WI38 (cell line): ENCODE measurements at regions not wholly inside any gene's neighbourhood (a gene's known extent, or its start where the extent isn't known, plus 50 kb on each side); places are given as distances from the start of the nearest gene placed in this dataset.
"Not testable (repeated sequence)": the region's sequence is repeated elsewhere in the genome, so short reads cannot be mapped to it uniquely, and the experiment has no call there.

ENCODE experiments used
- H3K4me3 ChIP-seq: 2 replicates; pipeline ENCODE4 v1.5.1; 2011; ENCODE audit warnings: low read depth, mild to moderate bottlenecking, control low read depth, low read length
- TF ChIP-seq, protein P1 (sequence below): IDR thresholded peaks from 2 replicates; pipeline ENCODE4 v1.5.1; 2012; ENCODE audit warnings: low read depth, mild to moderate bottlenecking, control low read depth, low read length

DNA sequence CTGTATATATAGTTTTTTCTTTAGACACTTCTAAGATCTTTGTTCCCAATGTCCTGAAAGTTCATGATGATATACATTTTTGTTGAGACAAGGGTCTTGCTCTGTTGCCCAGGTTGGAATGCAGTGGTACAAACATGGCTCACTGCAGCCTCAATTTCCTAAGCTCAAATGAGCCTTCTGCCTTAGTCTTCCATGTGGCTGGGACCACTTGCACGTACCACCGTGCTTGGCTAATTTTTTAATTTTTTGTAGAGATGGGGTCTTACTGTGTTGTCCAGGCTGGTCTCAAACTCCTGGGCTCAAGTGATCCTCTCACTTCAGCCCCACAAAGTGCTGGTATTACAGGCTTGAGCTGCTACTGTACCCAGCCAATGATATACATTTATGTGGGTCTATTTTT, 132.9 kb upstream of the BCOR start:
- H3K4me3 ChIP-seq = no peak overlapping the region
- TF ChIP-seq, protein P1, sequence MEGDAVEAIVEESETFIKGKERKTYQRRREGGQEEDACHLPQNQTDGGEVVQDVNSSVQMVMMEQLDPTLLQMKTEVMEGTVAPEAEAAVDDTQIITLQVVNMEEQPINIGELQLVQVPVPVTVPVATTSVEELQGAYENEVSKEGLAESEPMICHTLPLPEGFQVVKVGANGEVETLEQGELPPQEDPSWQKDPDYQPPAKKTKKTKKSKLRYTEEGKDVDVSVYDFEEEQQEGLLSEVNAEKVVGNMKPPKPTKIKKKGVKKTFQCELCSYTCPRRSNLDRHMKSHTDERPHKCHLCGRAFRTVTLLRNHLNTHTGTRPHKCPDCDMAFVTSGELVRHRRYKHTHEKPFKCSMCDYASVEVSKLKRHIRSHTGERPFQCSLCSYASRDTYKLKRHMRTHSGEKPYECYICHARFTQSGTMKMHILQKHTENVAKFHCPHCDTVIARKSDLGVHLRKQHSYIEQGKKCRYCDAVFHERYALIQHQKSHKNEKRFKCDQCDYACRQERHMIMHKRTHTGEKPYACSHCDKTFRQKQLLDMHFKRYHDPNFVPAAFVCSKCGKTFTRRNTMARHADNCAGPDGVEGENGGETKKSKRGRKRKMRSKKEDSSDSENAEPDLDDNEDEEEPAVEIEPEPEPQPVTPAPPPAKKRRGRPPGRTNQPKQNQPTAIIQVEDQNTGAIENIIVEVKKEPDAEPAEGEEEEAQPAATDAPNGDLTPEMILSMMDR = no peak

DNA sequence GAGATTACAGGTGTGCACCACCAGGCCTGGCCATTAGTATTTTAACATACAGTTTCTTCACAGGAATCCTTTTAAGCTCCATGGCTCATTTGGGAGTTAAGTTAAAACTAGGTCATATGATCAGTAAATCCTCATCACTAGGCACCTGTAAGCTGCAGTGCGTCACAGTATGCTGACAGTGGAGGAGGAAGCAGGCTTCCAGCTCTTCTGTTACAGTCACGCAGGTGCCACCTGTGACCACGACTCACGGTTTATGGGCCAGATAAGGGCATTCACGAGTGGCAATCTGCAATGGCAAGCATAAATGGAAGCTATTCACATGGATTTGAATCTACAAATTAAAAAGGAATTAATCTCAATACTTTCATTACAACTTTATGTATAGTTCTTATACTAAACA, 129.4 kb upstream of the BCOR start:
- no peak overlapping the region for H3K4me3 ChIP-seq
- TF ChIP-seq, protein P1 = no peak

DNA sequence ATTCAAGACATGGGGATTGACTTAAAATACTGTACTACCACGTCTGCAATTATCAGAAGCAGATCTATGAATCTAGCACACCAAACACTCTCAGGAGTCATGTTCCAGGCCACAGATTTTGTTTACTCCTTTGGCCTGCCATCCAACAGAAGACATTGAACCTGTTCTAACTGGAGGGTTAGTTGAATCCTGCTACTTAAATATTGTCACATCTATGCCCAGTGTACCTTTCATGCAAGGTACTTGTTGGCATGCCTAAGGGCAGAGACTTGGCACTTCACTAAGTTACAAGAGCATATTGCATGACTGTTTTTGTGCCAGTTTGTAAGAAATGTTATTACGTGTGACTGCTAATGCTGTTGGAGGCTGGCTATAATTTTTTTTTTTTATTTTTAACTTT, 126.9 kb upstream of the BCOR start:
- TF ChIP-seq, protein P1 = no peak
- no peak overlapping the region for H3K4me3 ChIP-seq

DNA sequence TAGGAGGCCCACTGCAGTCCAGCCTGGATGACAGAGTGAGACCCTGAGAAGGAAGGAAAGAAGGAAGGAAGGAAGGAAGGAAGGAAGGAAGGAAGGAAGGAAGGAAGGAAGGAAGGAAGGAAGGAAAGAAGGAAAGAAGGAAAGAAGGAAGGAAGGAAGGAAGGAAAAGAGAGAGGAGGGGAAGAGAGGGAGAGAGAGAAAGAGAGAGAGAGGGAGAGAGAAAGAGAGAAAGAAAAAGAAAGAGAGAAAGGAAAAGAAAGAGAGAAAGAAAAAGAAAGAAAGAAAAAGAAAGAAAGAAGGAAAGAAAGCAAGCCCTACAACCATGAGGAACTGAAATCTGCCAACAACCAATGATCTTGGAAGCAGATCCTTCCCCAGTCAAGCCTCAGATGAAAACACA, 124.9 kb upstream of the BCOR start:
- not testable (repeated sequence) for H3K4me3 ChIP-seq

DNA sequence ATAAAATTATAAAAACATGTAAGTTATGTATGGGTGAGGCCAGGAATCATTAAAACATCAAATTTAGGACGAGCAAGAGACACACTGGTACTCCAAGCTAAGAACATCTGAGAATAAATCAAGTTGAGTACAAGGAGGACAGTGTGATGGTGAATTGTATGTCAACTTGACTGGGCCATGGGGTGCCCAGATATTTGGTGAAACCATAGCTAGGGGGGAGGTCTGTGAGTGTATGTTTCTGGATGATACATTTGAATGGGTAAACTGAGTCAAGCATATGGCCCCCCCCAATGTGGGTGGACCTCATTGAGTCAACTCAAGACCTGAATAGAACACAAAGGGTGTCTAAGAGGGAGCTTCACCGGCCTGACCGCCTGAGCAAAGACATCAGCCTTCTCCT, 115.3 kb upstream of the BCOR start:
- TF ChIP-seq, protein P1 = no peak
- no peak overlapping the region for H3K4me3 ChIP-seq

DNA sequence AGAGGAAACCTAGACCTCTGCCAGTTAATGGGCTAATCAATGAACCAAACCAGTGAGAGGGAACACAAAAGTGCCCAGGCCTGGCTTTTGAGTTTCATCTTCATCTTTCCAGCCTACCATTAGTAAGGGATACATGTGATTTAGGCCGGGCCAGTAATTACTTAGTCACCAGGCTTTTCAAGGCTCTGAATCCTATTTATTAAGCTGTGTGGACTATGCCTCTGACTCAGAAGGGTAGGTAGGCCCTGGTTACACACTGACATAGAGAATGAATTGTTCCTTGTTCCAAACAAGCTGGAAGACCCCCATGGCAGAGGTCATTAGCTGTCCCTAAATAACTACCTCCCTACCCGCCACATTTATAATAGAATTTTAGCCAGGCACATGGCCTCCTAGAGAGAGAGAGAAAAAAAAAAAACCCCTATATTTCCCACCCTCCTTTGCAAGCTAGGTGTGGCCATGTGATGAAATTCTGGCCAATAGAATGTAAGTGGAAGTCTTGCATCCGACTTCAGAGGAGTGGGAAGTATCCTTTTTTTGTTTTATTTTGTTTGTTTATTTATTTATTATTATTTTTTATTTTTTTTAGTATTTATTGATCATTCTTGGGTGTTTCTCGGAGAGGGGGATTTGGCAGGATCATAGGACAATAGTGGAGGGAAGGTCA, 112.3 kb upstream of the BCOR start:
- TF ChIP-seq, protein P1 = no peak
- no peak overlapping the region for H3K4me3 ChIP-seq

DNA sequence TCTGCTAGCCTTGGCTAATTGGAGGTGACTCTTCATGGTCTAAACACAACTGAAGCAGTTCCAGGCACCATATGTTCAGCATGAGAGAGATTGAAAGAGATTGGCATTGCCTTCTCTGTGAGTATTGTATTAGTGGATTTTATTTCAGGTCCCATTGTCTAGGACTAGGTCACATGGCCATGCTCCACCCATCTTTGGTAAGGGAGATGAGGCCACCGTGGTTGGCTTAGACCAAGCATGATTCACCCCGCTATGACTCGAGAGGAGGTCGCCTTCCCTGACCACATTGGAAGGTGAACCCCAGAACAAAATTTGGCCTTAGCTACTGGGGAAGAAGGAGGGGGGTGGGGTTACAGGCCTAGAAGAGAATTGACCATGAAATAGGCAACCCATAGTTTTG, 109.9 kb upstream of the BCOR start:
- H3K4me3 ChIP-seq = no peak overlapping the region
- TF ChIP-seq, protein P1 = no peak

DNA sequence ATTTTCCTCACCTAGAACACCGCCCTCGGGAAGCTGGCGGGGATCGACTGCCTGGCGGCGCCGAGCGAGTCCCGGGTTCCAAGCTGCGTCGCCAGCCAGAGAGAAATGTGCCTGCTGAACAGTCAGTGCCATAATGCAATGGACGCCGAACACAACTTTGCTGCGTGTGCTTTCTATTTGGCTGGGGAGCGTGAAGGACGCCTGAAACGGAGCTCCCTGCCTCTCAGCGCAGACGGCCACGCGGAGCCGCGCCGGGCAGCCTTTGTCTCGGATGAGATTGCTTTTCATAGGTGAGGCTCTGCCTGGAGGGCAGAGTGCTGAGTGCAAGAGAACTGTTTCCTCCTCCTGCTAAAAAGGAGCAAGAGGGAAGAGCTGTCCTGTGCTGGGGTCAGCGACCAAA, 107.7 kb upstream of the BCOR start:
- no peak overlapping the region for H3K4me3 ChIP-seq
- TF ChIP-seq, protein P1 = no peak
